OCI-LY1 (cell line): ENCODE measurements at regions not wholly inside any gene's neighbourhood (a gene's known extent, or its start where the extent isn't known, plus 50 kb on each side); places are given as distances from the start of the nearest gene placed in this dataset.

Experiments
- H2AFZ ChIP-seq: fragments of 200-600 bp; sonication (generic), shearing (Covaris generic); 2 replicates; pipeline ENCODE4 v1.6.0; 2014; ENCODE audit warnings: antibody characterized with exemption, mild to moderate bottlenecking, low read length
- H3F3A ChIP-seq: fragments of 200-600 bp; sonication (generic), shearing (Covaris generic); 2 replicates; pipeline ENCODE4 v1.6.0; 2014; ENCODE audit warnings: mild to moderate bottlenecking, antibody characterized with exemption, low read length, moderate library complexity; ENCODE audit not compliant: insufficient read depth
- H3K27ac ChIP-seq: fragments of 200-600 bp; sonication (generic); 2 replicates; pipeline ENCODE4 v1.5.1; 2014; ENCODE audit warnings: low read length, mixed run types, mild to moderate bottlenecking, low read depth; ENCODE audit not compliant: poor library complexity, severe bottlenecking
- H3K27me3 ChIP-seq: fragments of 200-600 bp; sonication (generic); 2 replicates; pipeline ENCODE4 v1.6.0; 2014; ENCODE audit warnings: antibody characterized with exemption, mild to moderate bottlenecking, low read length, moderate library complexity; ENCODE audit not compliant: insufficient read depth
- H3K36me3 ChIP-seq: fragments of 200-600 bp; sonication (generic); 2 replicates; pipeline ENCODE4 v1.6.1; 2014; ENCODE audit warnings: mild to moderate bottlenecking, antibody characterized with exemption, low read length, moderate library complexity, mixed read lengths; ENCODE audit not compliant: insufficient read depth
- H3K4me1 ChIP-seq: fragments of 200-600 bp; sonication (generic); 2 replicates; pipeline ENCODE4 v1.5.1; 2014; ENCODE audit warnings: mild to moderate bottlenecking, low read length, moderate library complexity; ENCODE audit not compliant: insufficient read depth, severe bottlenecking
- H3K4me2 ChIP-seq: fragments of 200-600 bp; sonication (generic), shearing (Covaris generic); 2 replicates; pipeline ENCODE4 v1.6.1; 2014; ENCODE audit warnings: low read length
- H3K4me3 ChIP-seq: fragments of 200-600 bp; sonication (generic); 2 replicates; pipeline ENCODE4 v1.5.1; 2014; ENCODE audit warnings: low read length, low read depth, mild to moderate bottlenecking, mixed read lengths; ENCODE audit not compliant: poor library complexity, severe bottlenecking
- H3K79me2 ChIP-seq: fragments of 200-600 bp; shearing (Covaris generic); 2 replicates; pipeline ENCODE4 v1.6.1; 2016; ENCODE audit warnings: mixed run types, low read length, mixed read lengths; ENCODE audit not compliant: insufficient read depth
- H3K9ac ChIP-seq: fragments of 200-600 bp; sonication (generic), shearing (Covaris generic); 2 replicates; pipeline ENCODE4 v1.6.1; 2014; ENCODE audit warnings: mild to moderate bottlenecking, low read length, mixed read lengths
- H3K9me2 ChIP-seq: fragments of 200-600 bp; sonication (generic), shearing (Covaris generic); 2 replicates; pipeline ENCODE4 v1.6.1; 2014; ENCODE audit warnings: low read depth, mild to moderate bottlenecking, low read length, mixed read lengths
- H3K9me3 ChIP-seq: fragments of 200-600 bp; shearing (Covaris generic); 2 replicates; pipeline ENCODE4 v1.6.1; 2014; ENCODE audit warnings: low read length, mixed read lengths
- H4K20me1 ChIP-seq: fragments of 200-600 bp; sonication (generic), shearing (Covaris generic); 2 replicates; pipeline ENCODE4 v1.6.0; 2016; ENCODE audit warnings: mild to moderate bottlenecking, low read length; ENCODE audit not compliant: insufficient read depth
- EZH2 ChIP-seq: fragments of 200-600 bp; sonication (generic), shearing (Covaris generic); IDR thresholded peaks from 2 replicates; pipeline ENCODE4 v1.8.0; 2017; ENCODE audit warnings: borderline replicate concordance, mixed run types, mild to moderate bottlenecking, antibody characterized with exemption, low read length, moderate library complexity, mixed read lengths
- TF ChIP-seq, protein P1 (sequence below): fragments of 200-600 bp; sonication (generic), shearing (Covaris generic); IDR thresholded peaks from 2 replicates; pipeline ENCODE4 v1.5.1; 2017; ENCODE audit warnings: mild to moderate bottlenecking, antibody characterized with exemption, low read length, moderate library complexity, mixed read lengths

DNA sequence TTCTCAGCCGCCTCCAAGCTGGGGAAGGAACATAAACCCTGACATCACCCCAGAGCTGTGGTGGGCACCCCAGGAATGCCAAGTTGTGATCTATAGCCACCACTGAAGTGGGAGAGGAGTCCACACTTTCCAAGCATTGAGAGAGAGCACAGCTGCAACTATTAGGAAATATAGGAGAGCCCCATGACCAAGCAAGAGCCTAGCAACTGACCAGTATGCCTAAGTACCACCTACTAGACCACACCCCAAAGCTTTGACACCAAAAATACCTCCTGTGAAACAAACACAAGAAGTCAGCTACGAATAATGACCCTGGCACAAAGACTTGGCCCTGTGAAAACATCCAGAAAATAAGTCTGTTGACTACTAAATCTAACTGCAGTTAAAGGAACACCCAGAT, 804.1 kb upstream of the IGFBP3 start:
- H3K79me2 ChIP-seq, result no peaks in the 10 kb centered on the region
- H4K20me1 ChIP-seq, result no peaks in the 10 kb centered on the region
- H3K4me3 ChIP-seq, result no peak overlapping the region
- no peak overlapping the region for H2AFZ ChIP-seq
- no peaks in the 10 kb centered on the region for H3K27me3 ChIP-seq
- H3F3A ChIP-seq, result no peaks in the 10 kb centered on the region
- no peaks in the 10 kb centered on the region for H3K36me3 ChIP-seq
- H3K9me2 ChIP-seq, result no peaks in the 10 kb centered on the region
- no peak overlapping the region for H3K27ac ChIP-seq
- H3K4me1 ChIP-seq, result no peaks in the 10 kb centered on the region
- H3K4me2 ChIP-seq, result no peak overlapping the region
- no peak overlapping the region for H3K9ac ChIP-seq
- TF ChIP-seq, protein P1, sequence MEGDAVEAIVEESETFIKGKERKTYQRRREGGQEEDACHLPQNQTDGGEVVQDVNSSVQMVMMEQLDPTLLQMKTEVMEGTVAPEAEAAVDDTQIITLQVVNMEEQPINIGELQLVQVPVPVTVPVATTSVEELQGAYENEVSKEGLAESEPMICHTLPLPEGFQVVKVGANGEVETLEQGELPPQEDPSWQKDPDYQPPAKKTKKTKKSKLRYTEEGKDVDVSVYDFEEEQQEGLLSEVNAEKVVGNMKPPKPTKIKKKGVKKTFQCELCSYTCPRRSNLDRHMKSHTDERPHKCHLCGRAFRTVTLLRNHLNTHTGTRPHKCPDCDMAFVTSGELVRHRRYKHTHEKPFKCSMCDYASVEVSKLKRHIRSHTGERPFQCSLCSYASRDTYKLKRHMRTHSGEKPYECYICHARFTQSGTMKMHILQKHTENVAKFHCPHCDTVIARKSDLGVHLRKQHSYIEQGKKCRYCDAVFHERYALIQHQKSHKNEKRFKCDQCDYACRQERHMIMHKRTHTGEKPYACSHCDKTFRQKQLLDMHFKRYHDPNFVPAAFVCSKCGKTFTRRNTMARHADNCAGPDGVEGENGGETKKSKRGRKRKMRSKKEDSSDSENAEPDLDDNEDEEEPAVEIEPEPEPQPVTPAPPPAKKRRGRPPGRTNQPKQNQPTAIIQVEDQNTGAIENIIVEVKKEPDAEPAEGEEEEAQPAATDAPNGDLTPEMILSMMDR, result no peak
- TF ChIP-seq EZH2, result no peak
- no peaks in the 10 kb centered on the region for H3K9me3 ChIP-seq

DNA sequence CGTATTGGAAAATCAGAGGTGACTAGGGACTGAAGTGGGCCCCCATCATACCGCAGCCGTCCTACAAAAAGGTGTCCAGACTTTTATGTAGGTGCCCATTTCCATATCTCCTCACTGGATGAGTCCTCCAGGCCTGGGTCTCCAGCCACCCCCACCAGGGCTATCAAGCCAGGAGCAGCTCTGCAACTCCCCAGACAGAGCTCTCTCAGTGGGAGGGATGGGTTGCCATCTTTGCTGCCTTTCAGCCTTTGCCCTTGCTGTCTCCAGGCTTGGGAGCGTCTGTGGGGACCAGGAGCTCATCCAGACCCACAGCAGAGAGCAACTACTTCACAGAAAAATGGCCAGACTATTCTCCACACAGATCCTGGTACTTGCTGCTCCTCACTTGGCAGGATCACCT, 802.7 kb upstream of the IGFBP3 start:
- no peaks in the 10 kb centered on the region for H3K27me3 ChIP-seq
- H3F3A ChIP-seq, result no peaks in the 10 kb centered on the region
- TF ChIP-seq, protein P1, result no peak
- no peak for TF ChIP-seq EZH2
- H3K9me2 ChIP-seq, result no peaks in the 10 kb centered on the region
- H3K27ac ChIP-seq, result no peak overlapping the region
- H3K4me3 ChIP-seq, result no peak overlapping the region
- no peaks in the 10 kb centered on the region for H3K9me3 ChIP-seq
- no peak overlapping the region for H3K4me2 ChIP-seq
- H3K9ac ChIP-seq, result no peak overlapping the region
- no peaks in the 10 kb centered on the region for H3K36me3 ChIP-seq
- no peaks in the 10 kb centered on the region for H3K4me1 ChIP-seq
- no peaks in the 10 kb centered on the region for H4K20me1 ChIP-seq
- H2AFZ ChIP-seq, result no peak overlapping the region
- no peaks in the 10 kb centered on the region for H3K79me2 ChIP-seq

GRCh38 chr7:46723003-46723402, 801.9 kb upstream of the IGFBP3 start:
- H4K20me1 ChIP-seq, result no peaks in the 10 kb centered on the region
- no peak overlapping the region for H3K9ac ChIP-seq
- no peak for TF ChIP-seq EZH2
- TF ChIP-seq, protein P1, result no peak
- no peaks in the 10 kb centered on the region for H3F3A ChIP-seq
- H3K27me3 ChIP-seq, result no peaks in the 10 kb centered on the region
- no peak overlapping the region for H3K4me3 ChIP-seq
- H3K4me1 ChIP-seq, result no peaks in the 10 kb centered on the region
- H2AFZ ChIP-seq, result no peak overlapping the region
- no peaks in the 10 kb centered on the region for H3K79me2 ChIP-seq
- H3K4me2 ChIP-seq, result no peak overlapping the region
- no peaks in the 10 kb centered on the region for H3K36me3 ChIP-seq
- no peak overlapping the region for H3K27ac ChIP-seq
- no peaks in the 10 kb centered on the region for H3K9me3 ChIP-seq
- H3K9me2 ChIP-seq, result no peaks in the 10 kb centered on the region
